Activated B cell treated with CpG ODN at 0.5 μM for 24 hours (primary cell): ENCODE measurements at regions not wholly inside any gene's neighbourhood (a gene's known extent, or its start where the extent isn't known, plus 50 kb on each side); places are given as distances from the start of the nearest gene placed in this dataset.

ENCODE experiments used
- ATAC-seq: fragments of 200-7000 bp; cut with Tn5 transposase; one replicate; pipeline ENCODE4 v1.10.0; 2021; ENCODE audit warnings: low read depth, mild to moderate bottlenecking, moderate library complexity
- CTCF ChIA-PET: fragments of 350-600 bp; sonication (Branson Sonifier 250); formaldehyde crosslinking; loops from one replicate; lab custom pipeline; 2021; ENCODE audit warnings: antibody characterized with exemption; lab: Charles Lee
- POLR2A ChIA-PET: fragments of 350-600 bp; sonication (Branson Sonifier 250); formaldehyde crosslinking; loops from one replicate; lab custom pipeline; 2021; ENCODE audit warnings: antibody characterized with exemption; lab: Charles Lee
- DNase-seq: peaks from one replicate; pipeline ENCODE4 v3.0.0; 2022
- H3K27ac Mint-ChIP-seq: one replicate; pipeline ENCODE4 v1.8.0; 2020; ENCODE audit warnings: mixed read lengths
- H3K27me3 Mint-ChIP-seq: one replicate; pipeline ENCODE4 v1.8.0; 2021; ENCODE audit warnings: mixed read lengths
- H3K36me3 Mint-ChIP-seq: one replicate; pipeline ENCODE4 v1.8.0; 2021; ENCODE audit warnings: low read depth, mixed read lengths
- H3K4me1 Mint-ChIP-seq: one replicate; pipeline ENCODE4 v1.8.0; 2021; ENCODE audit warnings: mixed read lengths
- H3K4me3 Mint-ChIP-seq: one replicate; pipeline ENCODE4 v1.8.0; 2020; ENCODE audit warnings: mild to moderate bottlenecking, mixed read lengths
- H3K9me3 Mint-ChIP-seq: one replicate; pipeline ENCODE4 v1.8.0; 2020; ENCODE audit warnings: mixed read lengths
- intact Hi-C: fragments of 100-400 bp; cut with micrococcal nuclease; formaldehyde crosslinking; loops from one replicate; pipeline ENCODE4 v1.15.1; 2024
- TF ChIP-seq, protein P1 (sequence below): fragments of 200-600 bp; IDR thresholded peaks from one replicate; pipeline ENCODE4 v1.8.0; 2022; ENCODE audit warnings: antibody characterized with exemption, mild to moderate bottlenecking

DNA sequence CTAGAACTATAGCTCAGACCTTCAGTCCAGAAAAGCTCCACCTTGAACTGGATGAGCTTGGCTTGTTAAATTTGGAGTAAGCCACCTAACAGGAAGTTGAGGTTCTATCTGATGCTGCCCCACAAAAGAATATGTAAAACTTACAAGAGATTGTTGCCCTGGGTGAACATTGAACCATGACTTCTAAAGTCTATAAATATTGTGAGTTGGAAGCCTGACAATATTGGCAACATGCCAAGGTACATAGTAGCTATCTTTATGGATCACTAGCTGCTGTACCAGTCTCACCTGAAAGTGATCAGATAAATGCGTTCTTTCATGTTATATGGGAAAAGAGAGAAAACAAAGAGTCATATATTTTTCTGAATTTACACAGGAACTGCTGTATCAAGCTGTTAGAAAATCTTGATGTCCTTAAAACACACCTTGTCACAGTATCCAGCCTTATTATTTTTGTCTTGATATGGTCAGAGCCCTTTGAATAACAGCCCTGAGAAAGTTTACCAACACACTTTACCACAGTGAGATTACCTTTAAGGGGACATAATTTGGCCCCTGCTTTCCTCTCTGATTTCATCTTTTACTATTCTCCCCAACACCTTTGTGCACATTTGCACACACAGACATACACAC is 92.0 kb downstream of the LSMEM1 start:
- TF ChIP-seq, protein P1, sequence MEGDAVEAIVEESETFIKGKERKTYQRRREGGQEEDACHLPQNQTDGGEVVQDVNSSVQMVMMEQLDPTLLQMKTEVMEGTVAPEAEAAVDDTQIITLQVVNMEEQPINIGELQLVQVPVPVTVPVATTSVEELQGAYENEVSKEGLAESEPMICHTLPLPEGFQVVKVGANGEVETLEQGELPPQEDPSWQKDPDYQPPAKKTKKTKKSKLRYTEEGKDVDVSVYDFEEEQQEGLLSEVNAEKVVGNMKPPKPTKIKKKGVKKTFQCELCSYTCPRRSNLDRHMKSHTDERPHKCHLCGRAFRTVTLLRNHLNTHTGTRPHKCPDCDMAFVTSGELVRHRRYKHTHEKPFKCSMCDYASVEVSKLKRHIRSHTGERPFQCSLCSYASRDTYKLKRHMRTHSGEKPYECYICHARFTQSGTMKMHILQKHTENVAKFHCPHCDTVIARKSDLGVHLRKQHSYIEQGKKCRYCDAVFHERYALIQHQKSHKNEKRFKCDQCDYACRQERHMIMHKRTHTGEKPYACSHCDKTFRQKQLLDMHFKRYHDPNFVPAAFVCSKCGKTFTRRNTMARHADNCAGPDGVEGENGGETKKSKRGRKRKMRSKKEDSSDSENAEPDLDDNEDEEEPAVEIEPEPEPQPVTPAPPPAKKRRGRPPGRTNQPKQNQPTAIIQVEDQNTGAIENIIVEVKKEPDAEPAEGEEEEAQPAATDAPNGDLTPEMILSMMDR, result no peak
- intact Hi-C loops, result no loop called here
- H3K27me3 Mint-ChIP-seq, result peaks cover 7% of the 10 kb centered on the region
- no peak overlapping the region for H3K4me3 Mint-ChIP-seq
- H3K36me3 Mint-ChIP-seq, result no peaks in the 10 kb centered on the region
- DNase-seq (no peak), ATAC-seq (no peak)
- POLR2A ChIA-PET, result no interaction called here
- no peak overlapping the region for H3K27ac Mint-ChIP-seq
- CTCF ChIA-PET, result interaction anchor here (0.9 kb wide), 1 partner anchor 324 kb away, joined by 3 read pairs; no protein-coding TSS in a partner anchor
- peaks cover 14% of the 10 kb centered on the region for H3K4me1 Mint-ChIP-seq
- peaks cover 9% of the 10 kb centered on the region for H3K9me3 Mint-ChIP-seq

- TF ChIP-seq, protein P1, result no peak
- peaks cover 3% of the 10 kb centered on the region for H3K27me3 Mint-ChIP-seq
Measured at GRCh38 chr7:112573302-112574039, 92.7 kb downstream of the LSMEM1 start.

GRCh38 chr7:112575864-112576263 is 95.1 kb downstream of the LSMEM1 start:
- Mint-ChIP-seq H3K27me3 (peaks cover 6% of the 10 kb centered on the region), H3K36me3 (no peaks in the 10 kb centered on the region), H3K9me3 (peaks cover 9% of the 10 kb centered on the region), H3K4me3 (no peak overlapping the region), H3K27ac (no peak overlapping the region), H3K4me1 (peaks cover 14% of the 10 kb centered on the region)
- ChIA-PET CTCF (no interaction called here), POLR2A (no interaction called here)
- ATAC-seq (no peak), DNase-seq (no peak)
- intact Hi-C loops, result no loop called here
- TF ChIP-seq, protein P1, result no peak

More at GRCh38 chr7:112573302-112574039, 92.7 kb downstream of the LSMEM1 start:
- Mint-ChIP-seq H3K4me1 (peaks cover 14% of the 10 kb centered on the region), H3K4me3 (no peak overlapping the region), H3K9me3 (peaks cover 9% of the 10 kb centered on the region), H3K36me3 (no peaks in the 10 kb centered on the region), H3K27ac (no peak overlapping the region)
- DNase-seq (no peak), ATAC-seq (no peak)
- POLR2A ChIA-PET, result no interaction called here
- intact Hi-C loops, result no loop called here
- CTCF ChIA-PET, result interaction anchor here (0.9 kb wide), 1 partner anchor 323 kb away, joined by 3 read pairs; no protein-coding TSS in a partner anchor

- Mint-ChIP-seq H3K9me3 (peaks cover 9% of the 10 kb centered on the region), H3K4me3 (no peak overlapping the region), H3K4me1 (no peaks in the 10 kb centered on the region), H3K27me3 (peaks cover 9% of the 10 kb centered on the region), H3K36me3 (no peaks in the 10 kb centered on the region), H3K27ac (no peak overlapping the region)
- ChIA-PET POLR2A (no interaction called here), CTCF (no interaction called here)
- TF ChIP-seq, protein P1, result no peak
- DNase-seq, result no peak
- no peak for ATAC-seq
- intact Hi-C loops, result no loop called here
Measured at GRCh38 chr7:112579388-112579787, 98.6 kb downstream of the LSMEM1 start.

DNA sequence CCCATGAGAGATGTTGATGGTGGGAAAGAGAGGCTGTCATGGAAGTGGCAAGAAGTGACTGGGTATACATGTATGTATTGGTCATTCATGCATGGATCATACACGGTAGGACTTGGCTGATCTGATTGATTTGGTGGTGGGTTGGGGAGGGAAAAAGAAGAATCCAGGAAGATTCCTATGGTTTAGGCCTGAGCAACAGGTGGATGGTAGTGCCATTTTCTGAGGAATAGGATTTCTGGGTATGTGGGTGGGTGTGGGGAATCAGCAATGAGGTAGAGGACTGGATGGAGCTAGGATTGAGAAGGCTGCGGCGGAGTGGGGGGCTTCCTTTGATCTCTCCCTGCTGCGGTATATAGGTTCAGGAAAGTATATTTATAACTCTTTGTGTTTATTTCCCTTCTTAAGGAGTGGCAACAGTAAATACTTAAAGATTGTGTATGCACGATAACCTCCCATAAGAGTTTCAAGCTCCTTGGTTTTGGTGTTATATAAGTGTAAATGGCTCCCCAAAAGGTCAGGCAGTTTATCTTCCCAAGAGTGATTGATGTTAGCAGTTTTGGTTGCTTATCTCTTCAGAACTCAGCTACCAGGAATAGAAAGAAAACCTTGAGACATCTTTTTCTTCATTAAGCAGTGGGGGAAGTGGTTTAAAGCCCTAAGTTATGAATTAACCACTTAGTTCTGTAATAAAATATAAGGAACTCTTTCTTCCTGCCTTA is 100.1 kb downstream of the LSMEM1 start:
- Mint-ChIP-seq H3K27ac (no peak overlapping the region), H3K9me3 (peaks cover 7% of the 10 kb centered on the region), H3K4me1 (no peaks in the 10 kb centered on the region), H3K4me3 (no peak overlapping the region), H3K27me3 (peaks cover 9% of the 10 kb centered on the region), H3K36me3 (no peaks in the 10 kb centered on the region)
- ChIA-PET CTCF (interaction anchor here (0.5 kb wide), 1 partner anchor 1724 kb away, joined by 3 read pairs; no protein-coding TSS in a partner anchor), POLR2A (no interaction called here)
- TF ChIP-seq, protein P1, result no peak
- DNase-seq (no peak), ATAC-seq (no peak)
- intact Hi-C loops, result no loop called here
